ENCODE measurements at regions not wholly inside any gene's neighbourhood (a gene's known extent, or its start where the extent isn't known, plus 50 kb on each side); places are given as distances from the start of the nearest gene placed in this dataset.

- no peak for DNase-seq (ENCODE audit: low spot score)
- Mint-ChIP-seq H3K27ac (ENCODE audit: unreplicated experiment) (no peak overlapping the region), H3K9me3 (ENCODE audit: unreplicated experiment) (no peaks in the 10 kb centered on the region), H3K4me1 (ENCODE audit: unreplicated experiment) (peaks cover 1% of the 10 kb centered on the region), H3K36me3 (ENCODE audit: low read depth, unreplicated experiment) (no peaks in the 10 kb centered on the region), H3K4me3 (ENCODE audit: unreplicated experiment) (no peak overlapping the region), H3K27me3 (ENCODE audit: unreplicated experiment) (no peaks in the 10 kb centered on the region)
- no peak for TF ChIP-seq CTCF (IDR thresholded peaks at IDR 0.05; ENCODE audit: unreplicated experiment)
Observed at GRCh38 chr4:137614491-137614890, 82.2 kb upstream of the PCDH18 start.

GRCh38 chr4:137611998-137612700 is 79.9 kb upstream of the PCDH18 start:
- peaks cover 2% of the 10 kb centered on the region for H3K4me1 Mint-ChIP-seq (ENCODE audit: unreplicated experiment)
- no peak overlapping the region for H3K27ac Mint-ChIP-seq (ENCODE audit: unreplicated experiment)
- DNase-seq (ENCODE audit: low spot score): no peak
- no peak overlapping the region for H3K4me3 Mint-ChIP-seq (ENCODE audit: unreplicated experiment)
- TF ChIP-seq CTCF (IDR thresholded peaks at IDR 0.05; ENCODE audit: unreplicated experiment): no peak
- no peaks in the 10 kb centered on the region for H3K9me3 Mint-ChIP-seq (ENCODE audit: unreplicated experiment)
- no peaks in the 10 kb centered on the region for H3K36me3 Mint-ChIP-seq (ENCODE audit: low read depth, unreplicated experiment)
- no peaks in the 10 kb centered on the region for H3K27me3 Mint-ChIP-seq (ENCODE audit: unreplicated experiment)

GRCh38 chr4:137610960-137611359 is 78.7 kb upstream of the PCDH18 start:
- Mint-ChIP-seq H3K4me3 (ENCODE audit: unreplicated experiment) (no peak overlapping the region), H3K36me3 (ENCODE audit: low read depth, unreplicated experiment) (no peaks in the 10 kb centered on the region), H3K27ac (ENCODE audit: unreplicated experiment) (no peak overlapping the region), H3K9me3 (ENCODE audit: unreplicated experiment) (no peaks in the 10 kb centered on the region), H3K27me3 (ENCODE audit: unreplicated experiment) (no peaks in the 10 kb centered on the region), H3K4me1 (ENCODE audit: unreplicated experiment) (peaks cover 2% of the 10 kb centered on the region)
- peak; percentile 24 for DNase-seq (ENCODE audit: low spot score)
- TF ChIP-seq CTCF (IDR thresholded peaks at IDR 0.05; ENCODE audit: unreplicated experiment): peak; percentile 73

GRCh38 chr4:137609718-137610430 is 77.6 kb upstream of the PCDH18 start:
- Mint-ChIP-seq H3K27ac (ENCODE audit: unreplicated experiment) (no peak overlapping the region), H3K4me1 (ENCODE audit: unreplicated experiment) (peaks cover 2% of the 10 kb centered on the region), H3K36me3 (ENCODE audit: low read depth, unreplicated experiment) (no peaks in the 10 kb centered on the region), H3K9me3 (ENCODE audit: unreplicated experiment) (no peaks in the 10 kb centered on the region), H3K27me3 (ENCODE audit: unreplicated experiment) (no peaks in the 10 kb centered on the region), H3K4me3 (ENCODE audit: unreplicated experiment) (no peak overlapping the region)
- TF ChIP-seq CTCF (IDR thresholded peaks at IDR 0.05; ENCODE audit: unreplicated experiment): no peak
- no peak for DNase-seq (ENCODE audit: low spot score)

GRCh38 chr4:137608085-137608484 is 75.8 kb upstream of the PCDH18 start:
- no peak for DNase-seq (ENCODE audit: low spot score)
- Mint-ChIP-seq H3K36me3 (ENCODE audit: low read depth, unreplicated experiment) (no peaks in the 10 kb centered on the region), H3K4me3 (ENCODE audit: unreplicated experiment) (no peak overlapping the region), H3K27ac (ENCODE audit: unreplicated experiment) (no peak overlapping the region), H3K4me1 (ENCODE audit: unreplicated experiment) (peaks cover 7% of the 10 kb centered on the region), H3K9me3 (ENCODE audit: unreplicated experiment) (no peaks in the 10 kb centered on the region), H3K27me3 (ENCODE audit: unreplicated experiment) (no peaks in the 10 kb centered on the region)
- TF ChIP-seq CTCF (IDR thresholded peaks at IDR 0.05; ENCODE audit: unreplicated experiment): no peak
